ENCODE measurements at regions not wholly inside any gene's neighbourhood (a gene's known extent, or its start where the extent isn't known, plus 50 kb on each side); places are given as distances from the start of the nearest gene placed in this dataset.

DNA sequence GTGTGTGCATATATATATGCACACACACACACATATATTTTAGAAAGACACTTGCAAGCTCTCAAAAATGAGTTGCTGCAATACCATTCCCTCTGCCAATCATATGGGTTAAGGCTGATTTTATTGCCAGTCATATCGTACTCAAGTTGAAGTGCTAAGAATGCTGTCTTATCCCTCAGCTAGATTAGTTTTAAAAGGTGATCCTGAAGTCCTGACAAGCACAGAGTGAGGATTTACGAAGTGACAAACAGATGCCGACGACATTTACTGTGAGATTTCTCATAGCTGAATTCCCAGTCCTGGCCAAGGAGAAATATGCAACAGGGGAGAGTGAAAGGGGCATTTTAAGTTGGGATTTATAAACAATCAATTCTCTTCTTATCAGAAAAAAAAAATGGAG is 126.2 kb upstream of the RBFOX1 start:
- Histone ChIP-seq H3K4me3 (no peak overlapping the region), H3K27me3 (no peaks in the 10 kb centered on the region), H3K36me3 (no peaks in the 10 kb centered on the region), H3K9me3 (no peaks in the 10 kb centered on the region), H3K4me1 (no peaks in the 10 kb centered on the region), H3K27ac (no peak overlapping the region)
- TF ChIP-seq POLR2AphosphoS5 (IDR thresholded peaks at IDR 0.05; ENCODE audit: insufficient read depth in 1 of 2, low read depth in 1 of 2) (no peak), CTCF (IDR thresholded peaks at IDR 0.05) (no peak), POLR2A (IDR thresholded peaks at IDR 0.05) (no peak)
- intact Hi-C loops (cut with DNase I), result no loop called here
- no peak for DNase-seq (ENCODE audit: extremely low spot score in 2 of 2)

DNA sequence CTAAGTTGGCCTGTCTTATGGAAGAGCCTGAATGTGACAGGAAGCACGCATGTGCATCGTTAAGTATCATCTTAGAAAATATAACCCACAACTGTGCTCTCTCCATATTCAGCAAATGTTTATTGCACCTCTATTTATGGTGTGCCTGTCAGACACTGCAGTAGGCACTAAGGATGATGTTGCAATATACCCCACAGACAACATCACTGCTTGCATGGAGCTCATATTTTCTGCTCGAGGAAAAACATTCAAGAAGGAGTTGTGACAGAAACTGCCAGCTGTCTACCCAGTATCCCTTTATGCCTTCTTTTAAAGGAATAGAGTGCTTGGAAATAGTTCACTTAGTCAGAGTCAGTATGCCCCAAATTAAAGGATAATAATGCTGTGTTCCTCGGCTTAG is 132.3 kb upstream of the RBFOX1 start:
- Histone ChIP-seq H3K27ac (no peak overlapping the region), H3K9me3 (no peaks in the 10 kb centered on the region), H3K27me3 (no peaks in the 10 kb centered on the region), H3K4me3 (no peak overlapping the region), H3K36me3 (no peaks in the 10 kb centered on the region), H3K4me1 (no peaks in the 10 kb centered on the region)
- intact Hi-C loops (cut with DNase I), result no loop called here
- DNase-seq (ENCODE audit: extremely low spot score in 2 of 2), result no peak
- TF ChIP-seq CTCF (IDR thresholded peaks at IDR 0.05) (no peak), POLR2A (IDR thresholded peaks at IDR 0.05) (no peak), POLR2AphosphoS5 (IDR thresholded peaks at IDR 0.05; ENCODE audit: insufficient read depth in 1 of 2, low read depth in 1 of 2) (no peak)

DNA sequence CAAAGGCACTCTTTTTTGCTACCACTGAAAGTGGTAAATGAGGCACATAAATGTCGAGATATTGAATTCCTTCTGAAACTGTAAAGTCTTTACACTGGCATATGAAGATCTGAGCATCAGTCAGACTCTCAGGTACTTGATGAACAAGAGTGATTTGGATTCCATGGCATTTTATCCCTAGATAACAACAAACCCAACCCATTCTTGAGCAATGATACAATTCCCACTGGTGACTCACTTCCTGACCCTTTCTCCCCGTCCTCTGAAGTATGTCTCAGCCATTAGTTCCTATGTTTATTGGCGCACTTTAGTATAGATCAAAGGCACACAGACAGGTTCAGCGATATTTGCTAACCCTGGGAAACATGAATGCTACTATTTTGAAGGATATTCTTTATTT is 147.0 kb upstream of the RBFOX1 start:
- no peaks in the 10 kb centered on the region for H3K27me3 ChIP-seq
- no peak overlapping the region for H3K4me3 ChIP-seq
- H3K9me3 ChIP-seq, result no peaks in the 10 kb centered on the region
- DNase-seq (ENCODE audit: extremely low spot score in 2 of 2), result no peak
- no peak for TF ChIP-seq POLR2A (IDR thresholded peaks at IDR 0.05)
- TF ChIP-seq POLR2AphosphoS5 (IDR thresholded peaks at IDR 0.05; ENCODE audit: insufficient read depth in 1 of 2, low read depth in 1 of 2), result no peak
- no peak for TF ChIP-seq CTCF (IDR thresholded peaks at IDR 0.05)
- no peak overlapping the region for H3K27ac ChIP-seq
- no peaks in the 10 kb centered on the region for H3K4me1 ChIP-seq
- H3K36me3 ChIP-seq, result no peaks in the 10 kb centered on the region
- intact Hi-C loops (cut with DNase I), result no loop called here

GRCh38 chr16:7185165-7185564 is 147.5 kb upstream of the RBFOX1 start:
- Histone ChIP-seq H3K4me3 (no peak overlapping the region), H3K4me1 (no peaks in the 10 kb centered on the region), H3K27me3 (no peaks in the 10 kb centered on the region), H3K27ac (no peak overlapping the region), H3K36me3 (no peaks in the 10 kb centered on the region), H3K9me3 (no peaks in the 10 kb centered on the region)
- TF ChIP-seq CTCF (IDR thresholded peaks at IDR 0.05), result no peak
- no peak for TF ChIP-seq POLR2A (IDR thresholded peaks at IDR 0.05)
- TF ChIP-seq POLR2AphosphoS5 (IDR thresholded peaks at IDR 0.05; ENCODE audit: insufficient read depth in 1 of 2, low read depth in 1 of 2), result no peak
- no peak for DNase-seq (ENCODE audit: extremely low spot score in 2 of 2)
- intact Hi-C loops (cut with DNase I), result no loop called here

- no peak for DNase-seq (ENCODE audit: extremely low spot score in 2 of 2)
- Histone ChIP-seq H3K27me3 (no peaks in the 10 kb centered on the region), H3K27ac (no peak overlapping the region), H3K4me1 (no peaks in the 10 kb centered on the region), H3K9me3 (no peaks in the 10 kb centered on the region), H3K4me3 (no peak overlapping the region), H3K36me3 (no peaks in the 10 kb centered on the region)
- TF ChIP-seq CTCF (IDR thresholded peaks at IDR 0.05) (no peak), POLR2A (IDR thresholded peaks at IDR 0.05) (no peak), POLR2AphosphoS5 (IDR thresholded peaks at IDR 0.05; ENCODE audit: insufficient read depth in 1 of 2, low read depth in 1 of 2) (no peak)
- intact Hi-C loops (cut with DNase I), result no loop called here
Observed at GRCh38 chr16:7183768-7184167, 148.9 kb upstream of the RBFOX1 start.

Measured in vagina (tissue), 2 donors.